Astrocyte of the cerebellum (primary cell): ENCODE measurements at regions not wholly inside any gene's neighbourhood (a gene's known extent, or its start where the extent isn't known, plus 50 kb on each side); places are given as distances from the start of the nearest gene placed in this dataset.
"Not testable (repeated sequence)": the region's sequence is repeated elsewhere in the genome, so short reads cannot be mapped to it uniquely, and the experiment has no call there.

ENCODE experiments used
- DNase-seq: peaks from one replicate; pipeline ENCODE4 v3.0.0-alpha.2; 2011; ENCODE audit warnings: low read depth
- H3K4me3 ChIP-seq: 2 replicates; pipeline ENCODE4 v1.5.1; 2011; ENCODE audit warnings: mild to moderate bottlenecking, low read depth, low read length, moderate library complexity
- CTCF ChIP-seq: IDR thresholded peaks from 2 replicates; pipeline ENCODE4 v1.5.1; 2012; ENCODE audit warnings: low read length, low read depth, moderate library complexity, mild to moderate bottlenecking; ENCODE audit errors: missing control alignments
- in situ Hi-C: cut with HindIII; loops from 2 replicates; pipeline ENCODE4 v1.10.0; 2017; ENCODE audit warnings: low sequenced_read_pairs

GRCh38 chr6:153368131-153368530 lies 237.0 kb upstream of the RGS17 start:
- in situ Hi-C loops = no loop called here
- DNase-seq = no peak
- no peak for TF ChIP-seq CTCF
- no peak overlapping the region for H3K4me3 ChIP-seq

GRCh38 chr6:153367021-153367420 lies 235.9 kb upstream of the RGS17 start:
- no peak for DNase-seq
- in situ Hi-C loops = no loop called here
- H3K4me3 ChIP-seq = no peak overlapping the region
- no peak for TF ChIP-seq CTCF

- H3K4me3 ChIP-seq = no peak overlapping the region
- no peak for TF ChIP-seq CTCF
- in situ Hi-C loops = no loop called here
- DNase-seq = no peak
These were observed 226.3 kb upstream of the RGS17 start for GRCh38 chr6:153357391-153357790.

GRCh38 chr6:153340568-153340967 lies 209.5 kb upstream of the RGS17 start:
- TF ChIP-seq CTCF = no peak
- DNase-seq = no peak
- in situ Hi-C loops = no loop called here
- no peak overlapping the region for H3K4me3 ChIP-seq

- H3K4me3 ChIP-seq = no peak overlapping the region
- DNase-seq = no peak
- no peak for TF ChIP-seq CTCF
- in situ Hi-C loops = no loop called here
These were observed 203.0 kb upstream of the RGS17 start for GRCh38 chr6:153334121-153334520.

- H3K4me3 ChIP-seq, DNase-seq, in situ Hi-C loops: not testable (repeated sequence)
These were observed 200.1 kb upstream of the RGS17 start for GRCh38 chr6:153331221-153331620.

GRCh38 chr6:153328194-153328593 lies 197.1 kb upstream of the RGS17 start:
- in situ Hi-C loops = no loop called here

More at GRCh38 chr6:153328194-153328593, 197.1 kb upstream of the RGS17 start:
- TF ChIP-seq CTCF = no peak
- H3K4me3 ChIP-seq = no peak overlapping the region
- DNase-seq = peak; percentile 23
